ENCODE measurements at regions not wholly inside any gene's neighbourhood (a gene's known extent, or its start where the extent isn't known, plus 50 kb on each side); places are given as distances from the start of the nearest gene placed in this dataset.
"Not testable (repeated sequence)": the region's sequence is repeated elsewhere in the genome, so short reads cannot be mapped to it uniquely, and the experiment has no call there.

DNA sequence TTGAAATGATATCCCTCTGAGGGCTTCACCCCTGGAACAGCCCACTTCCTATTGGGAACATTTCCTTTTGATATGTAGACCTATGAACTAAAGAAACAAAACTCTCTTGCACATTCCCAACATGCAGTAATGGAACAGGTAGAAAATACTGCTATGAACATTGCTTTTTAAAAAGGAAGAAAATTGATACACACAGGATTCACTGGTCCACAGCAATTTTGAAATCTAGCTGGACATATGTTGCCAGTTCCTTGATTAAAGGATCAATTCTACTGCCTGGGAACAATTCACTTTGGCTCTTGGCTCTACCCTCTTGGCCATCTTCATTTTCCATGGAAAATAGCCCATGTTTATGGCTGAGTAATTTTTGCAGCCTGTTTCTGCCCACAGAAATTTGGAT is 74.9 kb upstream of the ZNF280D start:
- DNase-seq (ENCODE audit: low spot score): no peak

DNA sequence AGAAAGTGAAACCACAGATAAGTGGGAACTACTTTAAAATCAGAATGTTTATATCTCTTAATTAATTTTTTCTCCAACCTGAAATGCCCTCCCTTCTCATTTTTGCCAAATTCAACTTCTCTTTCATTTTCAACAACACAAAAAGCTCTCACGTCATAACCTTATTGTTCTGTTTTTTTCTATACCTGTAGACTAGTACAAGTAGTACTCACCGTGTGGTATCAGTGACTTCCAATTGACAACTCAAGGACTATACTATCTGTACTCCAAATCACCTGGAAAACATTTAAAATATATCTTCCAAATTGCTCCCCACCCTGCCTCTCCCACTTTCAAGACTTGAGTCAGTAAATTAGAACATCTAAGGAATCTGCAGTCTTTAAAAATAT is 72.8 kb upstream of the ZNF280D start:
- no peak for DNase-seq (ENCODE audit: low spot score)

DNA sequence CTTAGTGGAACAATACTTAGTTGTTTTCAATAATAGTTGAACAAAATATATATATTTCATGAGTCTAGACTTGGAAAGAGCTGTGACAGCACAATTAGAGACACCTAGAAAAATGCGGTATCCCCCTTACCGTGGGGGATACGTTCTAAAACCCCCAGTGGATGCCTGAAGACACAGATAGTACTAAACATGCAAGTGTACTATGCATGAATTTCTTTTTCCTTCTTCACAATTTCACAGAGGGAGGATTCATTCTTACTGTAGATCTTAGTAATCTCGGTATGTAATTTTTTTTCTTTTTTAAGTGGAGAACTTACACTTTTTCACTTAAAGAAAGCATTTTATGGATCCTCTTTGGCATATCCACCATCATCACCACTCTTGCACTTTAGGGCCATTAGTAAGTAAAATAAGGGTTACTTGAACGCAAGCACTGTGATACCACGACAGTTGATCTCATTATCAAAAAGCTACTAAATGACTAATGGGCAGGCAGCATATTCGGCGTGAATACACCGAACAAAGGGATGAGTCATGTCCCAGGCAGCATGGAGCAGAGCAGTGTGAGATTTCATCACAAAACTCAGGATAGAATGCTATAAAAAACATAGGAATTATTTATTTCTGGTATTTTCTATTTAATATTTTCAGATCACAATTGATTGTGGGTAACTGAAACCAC is 72.3 kb upstream of the ZNF280D start:
- no peak for DNase-seq (ENCODE audit: low spot score)

DNA sequence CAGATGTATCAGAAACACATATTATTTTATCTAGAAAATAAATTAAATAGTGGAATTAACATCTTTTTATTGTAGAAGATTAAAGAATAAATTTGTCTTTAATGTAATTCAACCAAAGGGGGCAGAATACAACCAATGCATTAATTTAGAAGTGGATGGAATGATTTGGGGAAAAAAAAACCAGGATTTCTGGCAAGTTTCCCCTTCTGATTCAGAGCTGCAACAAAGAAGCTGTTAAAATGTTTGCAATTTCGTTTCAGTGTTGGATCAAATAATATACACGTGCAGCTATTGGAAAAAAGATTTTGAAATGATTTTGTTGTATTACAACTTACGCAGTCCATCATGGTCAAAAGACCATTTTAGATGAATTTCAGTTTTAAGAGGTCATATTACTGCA is 71.6 kb upstream of the ZNF280D start:
- no peak for DNase-seq (ENCODE audit: low spot score)

DNA sequence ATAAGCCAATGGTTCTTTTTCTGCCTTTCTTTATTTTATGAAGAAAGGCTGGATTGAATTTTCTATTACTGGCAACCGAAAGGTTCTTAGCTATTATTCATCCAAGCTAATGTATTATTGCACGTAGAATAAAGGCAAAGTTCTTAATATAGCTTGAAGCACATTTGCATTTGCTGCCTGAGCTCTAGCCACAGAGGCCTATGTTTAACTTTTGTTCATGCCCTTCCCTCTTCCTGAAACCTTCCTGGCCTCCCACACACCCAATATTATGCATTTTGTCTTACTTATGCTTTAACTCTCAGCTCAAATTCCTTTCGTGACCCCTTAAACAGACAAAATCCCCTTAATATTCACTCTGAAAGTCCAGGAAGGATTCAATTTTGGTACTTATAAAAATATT is 71.0 kb upstream of the ZNF280D start:
- no peak for DNase-seq (ENCODE audit: low spot score)

DNA sequence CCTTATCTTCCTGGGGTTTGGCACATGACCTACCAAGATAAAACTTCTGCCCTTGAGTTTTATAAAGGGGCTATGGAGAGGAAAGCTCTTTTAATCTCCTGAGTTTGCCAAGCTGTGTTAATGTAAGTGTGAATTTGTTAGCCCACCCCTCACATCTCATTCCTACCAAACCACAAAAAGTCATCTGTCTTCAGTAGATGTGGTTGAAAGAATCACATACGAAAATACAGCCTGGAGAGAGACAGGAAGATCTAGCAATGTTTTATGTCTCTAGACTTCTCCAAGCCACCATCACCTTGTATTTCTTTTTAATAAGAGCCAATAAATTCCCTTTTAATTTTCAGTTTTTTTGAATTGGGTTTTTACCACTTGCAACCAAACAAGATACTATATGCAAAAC is 68.9 kb upstream of the ZNF280D start:
- DNase-seq (ENCODE audit: low spot score): no peak

DNA sequence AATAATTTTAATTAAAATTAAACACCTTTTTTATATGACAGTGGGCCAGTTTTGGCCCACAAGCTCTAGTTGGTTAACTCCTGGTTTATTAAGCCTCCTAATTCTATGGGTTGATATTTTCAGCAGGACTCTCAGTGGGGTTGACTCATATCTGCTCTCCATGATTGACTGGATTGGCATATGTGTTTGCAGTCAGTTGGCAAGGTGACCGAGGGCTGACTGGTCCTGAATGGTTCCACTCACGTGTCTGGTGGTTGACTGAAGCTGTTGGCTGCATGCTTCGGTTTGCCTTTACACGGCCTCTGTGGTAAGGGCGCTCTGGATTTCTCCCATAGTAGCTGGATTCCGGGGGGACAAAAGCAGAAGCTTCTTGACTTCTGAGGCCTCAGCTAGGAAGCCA is 65.3 kb upstream of the ZNF280D start:
- no peak for DNase-seq (ENCODE audit: low spot score)

DNA sequence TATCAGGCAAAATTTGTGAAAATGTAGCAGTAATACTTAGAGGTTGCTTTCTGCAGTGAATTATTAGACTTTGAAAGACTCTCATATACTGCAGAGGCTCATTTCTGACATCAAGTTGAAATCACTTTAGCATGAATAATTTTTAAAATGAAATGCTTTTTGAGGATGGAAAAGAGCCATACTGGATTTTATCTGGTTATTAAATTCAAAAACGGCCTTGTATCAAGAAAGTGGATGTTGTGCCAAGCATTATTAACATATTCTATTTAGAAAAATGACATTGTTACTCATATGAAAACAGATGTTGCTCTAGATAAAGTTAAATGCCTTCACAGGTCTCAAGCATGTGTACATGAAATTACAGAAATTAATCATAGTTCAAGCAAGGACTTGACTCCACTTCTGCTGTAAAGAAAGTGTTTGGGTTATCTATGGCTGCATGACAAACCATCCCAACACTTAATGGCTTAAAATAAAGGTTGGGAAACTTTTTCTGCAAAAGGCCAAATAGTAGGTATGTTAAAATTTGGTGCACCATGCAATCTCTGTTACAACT is 64.5 kb upstream of the ZNF280D start:
- DNase-seq (ENCODE audit: low spot score): no peak

DNA sequence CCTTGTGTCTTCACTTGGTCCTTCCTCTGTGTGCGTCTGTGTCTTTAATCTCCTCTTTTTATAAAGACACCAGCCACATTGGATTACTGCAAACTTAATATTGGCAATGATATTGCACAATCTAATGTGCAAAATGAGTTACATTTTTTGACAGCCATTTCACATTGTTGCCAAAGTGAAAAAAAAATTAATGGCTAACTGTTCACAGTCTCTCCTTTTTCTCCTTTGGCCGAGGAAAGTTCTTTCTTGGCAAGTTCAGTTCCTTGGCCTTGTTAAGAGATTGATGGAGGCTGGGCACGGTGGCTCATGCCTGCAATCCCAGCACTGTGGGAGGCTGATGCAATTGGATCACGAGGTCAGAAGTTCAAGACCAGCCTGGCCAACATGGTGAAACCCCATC is 62.2 kb upstream of the ZNF280D start:
- DNase-seq (ENCODE audit: low spot score): no peak

DNA sequence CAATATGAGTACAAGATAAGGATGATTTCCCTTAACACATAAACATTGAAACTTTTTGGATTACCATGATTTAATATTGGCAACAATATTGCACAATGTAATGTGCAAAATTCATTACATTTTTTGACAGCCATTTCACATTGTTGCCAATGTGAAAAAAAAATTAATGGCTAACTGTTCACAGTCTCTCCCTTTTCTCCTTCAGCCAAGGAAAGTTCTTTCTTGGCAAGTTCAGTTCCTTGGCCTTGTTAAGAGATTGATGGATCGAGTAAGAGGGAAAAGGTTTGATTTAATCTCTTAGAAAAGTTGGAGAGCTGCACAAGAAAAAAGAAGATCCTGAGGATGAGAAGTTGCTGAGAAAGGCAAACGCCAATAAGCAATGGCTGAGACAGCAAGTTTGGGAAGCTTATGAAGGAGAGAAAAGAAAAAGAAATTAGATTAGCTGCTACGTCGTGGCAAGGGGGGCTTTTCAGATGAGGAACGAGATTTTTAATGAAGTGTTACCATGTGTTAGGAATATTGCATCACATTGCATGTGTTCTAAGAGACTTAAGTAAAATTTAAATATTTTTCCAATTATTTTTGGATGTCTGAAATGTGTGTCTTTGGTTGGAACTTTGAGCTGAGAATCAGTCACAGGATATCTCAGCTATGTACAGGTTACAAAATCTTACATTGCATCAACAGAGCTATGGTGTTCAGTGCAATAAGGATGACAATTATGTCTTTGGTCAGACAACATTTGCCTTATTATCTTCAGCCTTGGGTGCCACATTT is 61.4 kb upstream of the ZNF280D start:
- no peak for DNase-seq (ENCODE audit: low spot score)

DNA sequence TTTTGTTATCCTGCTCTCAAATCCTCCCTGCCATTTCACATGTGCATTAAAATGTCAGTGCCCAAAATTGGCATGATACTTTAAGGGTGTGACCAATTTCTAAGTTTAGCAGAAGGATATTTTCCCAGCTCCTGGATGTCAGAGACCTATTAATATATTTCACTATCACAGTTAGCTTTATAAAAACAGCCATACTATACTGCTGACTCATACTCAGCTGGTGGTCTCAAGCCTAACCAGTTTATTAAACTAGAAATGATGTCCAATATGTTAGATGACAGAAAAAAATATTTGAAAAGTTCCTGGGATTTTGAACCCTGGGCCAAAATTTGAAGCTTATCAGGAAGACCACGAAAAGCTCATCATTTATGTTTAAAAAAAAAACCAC is 60.9 kb upstream of the ZNF280D start:
- no peak for DNase-seq (ENCODE audit: low spot score)

DNA sequence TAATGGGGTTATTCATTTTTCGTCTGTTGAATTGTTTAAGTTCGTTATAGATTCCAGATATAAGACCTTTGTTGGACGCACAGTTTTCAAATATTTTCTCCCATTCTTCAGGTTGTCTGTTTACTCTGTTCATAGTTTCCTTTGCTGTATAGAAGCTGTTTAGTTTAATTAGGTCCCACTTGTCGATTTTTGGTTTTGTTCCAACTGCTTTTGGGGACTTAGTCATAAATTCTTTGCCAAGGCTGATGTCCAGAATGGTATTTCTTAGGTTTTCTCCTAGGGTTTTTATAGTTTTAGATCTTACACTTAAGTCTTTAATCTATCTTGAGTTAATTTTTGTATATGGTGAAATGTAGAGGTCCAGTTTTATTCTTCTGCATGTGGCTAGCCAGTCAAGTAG is 58.9 kb upstream of the ZNF280D start:
- no peak for DNase-seq (ENCODE audit: low spot score)

DNA sequence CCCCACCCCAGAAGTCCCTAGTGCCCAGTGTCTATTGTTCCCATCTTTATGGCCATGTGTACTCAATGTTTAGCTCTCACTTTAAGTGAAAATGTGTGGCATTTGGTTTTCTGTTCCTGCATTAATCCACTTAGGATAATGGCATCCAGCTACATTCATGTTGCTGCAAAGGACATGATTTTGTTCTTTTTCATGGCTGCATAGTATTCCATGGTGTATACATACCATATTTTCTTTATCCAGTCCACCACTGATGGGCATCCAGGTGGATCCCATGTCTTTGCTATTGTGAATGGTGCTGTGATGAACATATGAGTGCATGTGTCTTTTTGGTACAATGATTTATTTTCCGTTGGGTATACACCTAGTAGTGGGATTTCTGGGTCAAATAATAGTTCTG is 58.2 kb upstream of the ZNF280D start:
- DNase-seq (ENCODE audit: low spot score): not testable (repeated sequence)

DNA sequence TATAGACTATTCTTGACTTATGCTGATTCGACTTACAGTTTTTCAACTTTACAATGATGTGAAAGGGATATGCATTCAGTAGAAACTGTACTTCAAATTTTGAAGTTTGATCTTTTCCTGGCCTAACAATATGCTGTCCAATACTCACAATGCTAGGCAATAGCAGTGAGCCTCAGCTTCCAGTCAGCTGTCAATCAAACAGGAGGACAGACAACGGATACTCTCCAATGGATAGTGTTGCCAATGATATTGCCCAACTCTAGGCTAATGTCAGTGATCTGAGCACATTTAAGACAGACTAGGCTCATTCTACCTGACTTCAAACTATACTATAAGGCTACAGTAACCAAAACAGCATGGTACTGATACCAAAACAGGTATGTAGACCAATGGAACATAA is 55.0 kb upstream of the ZNF280D start:
- DNase-seq (ENCODE audit: low spot score): no peak

DNA sequence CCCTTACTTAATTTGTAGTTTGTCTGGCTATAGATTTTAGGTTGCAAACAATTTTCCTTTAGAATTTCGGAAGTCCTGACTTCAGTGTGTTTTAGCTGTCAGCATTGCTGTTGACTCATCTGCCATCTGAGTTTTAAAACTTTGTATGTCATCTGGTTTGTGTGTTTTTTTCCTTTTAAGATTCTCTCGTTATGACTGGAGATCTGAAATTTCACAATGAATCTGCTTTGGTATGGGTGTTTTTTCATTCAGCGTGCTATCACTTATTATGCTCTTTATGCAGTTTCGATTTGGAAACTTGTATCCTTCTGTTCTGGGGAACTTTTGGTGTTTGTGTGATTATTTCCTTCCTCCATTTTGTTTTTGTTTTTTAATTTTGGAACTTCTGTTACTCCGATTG is 53.7 kb upstream of the ZNF280D start:
- DNase-seq (ENCODE audit: low spot score): no peak

DNA sequence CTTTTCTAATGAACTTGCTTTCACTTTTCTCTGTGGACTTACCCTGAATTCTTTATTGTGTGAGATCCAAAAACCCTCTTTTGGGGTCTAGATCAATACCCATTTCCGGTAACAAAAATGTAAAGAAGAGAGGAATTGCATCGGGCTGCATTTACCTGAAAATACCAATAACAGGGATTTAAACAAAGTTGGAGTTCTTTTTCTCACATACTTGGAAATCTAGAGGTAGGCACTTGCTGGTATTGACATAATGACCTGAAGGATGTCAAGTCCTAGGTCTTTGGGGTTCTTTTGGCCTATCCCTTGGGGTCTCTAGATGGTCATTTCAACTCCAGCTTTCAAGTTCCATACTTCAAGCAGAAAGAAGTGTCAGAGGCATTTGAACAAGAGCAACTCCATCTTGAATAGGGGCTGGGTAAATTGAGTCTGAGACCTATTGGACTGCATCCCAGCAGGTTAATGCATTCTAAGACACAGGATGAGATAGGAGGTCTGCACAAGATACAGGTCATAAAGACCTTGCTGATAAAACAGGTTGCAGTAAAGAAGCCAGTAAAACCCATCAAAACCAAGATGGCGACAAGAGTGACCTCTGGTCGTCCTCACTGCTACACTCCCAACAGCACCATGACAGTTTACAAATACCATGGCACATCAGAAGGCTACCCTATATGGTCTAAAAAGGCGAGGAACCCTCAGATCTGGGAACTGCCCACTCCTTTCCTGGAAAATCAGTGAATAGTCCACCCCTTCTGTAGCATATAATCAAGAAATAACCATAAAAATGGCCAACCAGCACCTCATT is 50.8 kb upstream of the ZNF280D start:
- no peak for DNase-seq (ENCODE audit: low spot score)

DNA sequence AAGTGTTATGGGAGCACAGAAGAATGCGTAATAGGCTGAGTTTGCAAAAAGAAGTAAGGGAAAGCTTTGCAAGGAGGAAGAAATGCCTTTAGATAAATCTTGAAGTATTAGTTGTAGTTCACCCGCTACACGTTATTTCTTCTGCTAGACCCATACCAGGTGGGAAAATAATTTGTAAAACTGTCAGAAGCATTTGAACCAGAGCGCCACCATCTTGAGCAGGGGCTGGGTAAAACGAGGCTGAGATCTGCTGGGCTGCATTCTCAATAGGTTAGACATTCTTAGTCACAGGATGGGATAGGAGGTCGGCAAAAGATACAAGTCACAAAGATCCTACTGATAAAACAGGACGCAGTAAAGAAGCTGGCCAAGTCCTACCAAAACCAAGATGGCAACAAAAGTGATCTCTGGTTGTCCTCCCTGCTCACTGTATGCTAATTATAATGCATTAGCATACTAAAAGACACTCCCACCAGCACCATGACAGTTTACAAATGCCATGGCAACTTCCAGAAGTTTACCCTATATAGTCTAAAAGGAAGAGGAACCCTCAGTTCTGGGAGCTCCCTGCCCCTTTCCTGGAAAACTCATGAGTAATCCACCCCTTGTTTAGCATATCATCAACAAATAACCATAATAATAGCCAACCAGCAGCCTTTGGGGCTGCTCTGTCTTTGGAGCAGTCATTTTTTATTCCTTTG is 50.0 kb upstream of the ZNF280D start:
- no peak for DNase-seq (ENCODE audit: low spot score)

All from D341Med (cell line).